HG02642 (cell line): ENCODE measurements at regions not wholly inside any gene's neighbourhood (a gene's known extent, or its start where the extent isn't known, plus 50 kb on each side); places are given as distances from the start of the nearest gene placed in this dataset.

Source experiments
- ATAC-seq: cut with Tn5 transposase; IDR thresholded peaks from one replicate; pipeline ENCODE4 v1.9.1; 2021; ENCODE audit warnings: mild to moderate bottlenecking; ENCODE audit not compliant: unreplicated experiment, poor library complexity

- no peak for ATAC-seq
Measured at GRCh38 chr2:47266939-47267710, 90.8 kb upstream of the CALM2 start.

GRCh38 chr2:47265751-47266231, 89.5 kb upstream of the CALM2 start:
- ATAC-seq, result no peak

- ATAC-seq, result no peak
Measured at GRCh38 chr2:47265158-47265557, 88.8 kb upstream of the CALM2 start.

GRCh38 chr2:47264686-47265085, 88.4 kb upstream of the CALM2 start:
- ATAC-seq, result no peak

GRCh38 chr2:47264143-47264542, 87.8 kb upstream of the CALM2 start:
- ATAC-seq, result no peak

GRCh38 chr2:47262657-47263056, 86.3 kb upstream of the CALM2 start:
- no peak for ATAC-seq

- no peak for ATAC-seq
Measured at GRCh38 chr2:47260971-47261370, 84.7 kb upstream of the CALM2 start.

GRCh38 chr2:47259829-47260228, 83.5 kb upstream of the CALM2 start:
- no peak for ATAC-seq

GRCh38 chr2:47257946-47258348, 81.6 kb upstream of the CALM2 start:
- ATAC-seq, result no peak

GRCh38 chr2:47256416-47257087, 80.2 kb upstream of the CALM2 start:
- ATAC-seq, result no peak

- ATAC-seq, result no peak
Measured at GRCh38 chr2:47255794-47256193, 79.5 kb upstream of the CALM2 start.

GRCh38 chr2:47254464-47254863, 78.2 kb upstream of the CALM2 start:
- ATAC-seq, result no peak

GRCh38 chr2:47253447-47253846, 77.1 kb upstream of the CALM2 start:
- no peak for ATAC-seq

- no peak for ATAC-seq
Measured at GRCh38 chr2:47251404-47251675, 75.0 kb upstream of the CALM2 start.

GRCh38 chr2:47250586-47251403, 74.5 kb upstream of the CALM2 start:
- no peak for ATAC-seq

- ATAC-seq, result no peak
Measured at GRCh38 chr2:47249931-47250330, 73.6 kb upstream of the CALM2 start.

GRCh38 chr2:47249157-47249900, 73.0 kb upstream of the CALM2 start:
- no peak for ATAC-seq

GRCh38 chr2:47243596-47244323, 67.4 kb upstream of the CALM2 start:
- ATAC-seq, result no peak

GRCh38 chr2:47241715-47242114, 65.4 kb upstream of the CALM2 start:
- no peak for ATAC-seq
